Psoas muscle (tissue), 7 donors: ENCODE measurements at regions not wholly inside any gene's neighbourhood (a gene's known extent, or its start where the extent isn't known, plus 50 kb on each side); places are given as distances from the start of the nearest gene placed in this dataset.

Experiments
- ATAC-seq, 4 donors: fragments of 200-7000 bp; cut with Tn5 transposase; one replicate each; pipeline ENCODE4 v1.9.1; 2020; ENCODE audit warnings: moderate library complexity in 3 of 4, mild to moderate bottlenecking in 2 of 4
- DNase-seq, 2 donors: peaks; one replicate each; pipeline ENCODE4 v3.0.0-alpha.2; 2020
- H3K27ac ChIP-seq: fragments of 200-600 bp; one replicate; pipeline ENCODE4 v1.8.0; 2022
- H3K27me3 ChIP-seq, 3 donors: fragments of 200-600 bp in 1 of 3; one replicate each; pipeline versions ENCODE4 v1.6.1 to v1.8.0; 2013 to 2022; ENCODE audit warnings: low read length in 2 of 3, mild to moderate bottlenecking in 2 of 3, moderate library complexity in 1 of 3; ENCODE audit not compliant: insufficient read depth in 3 of 3
- H3K36me3 ChIP-seq, 2 donors: fragments of 200-600 bp in 1 of 2; one replicate each; pipeline versions ENCODE4 v1.6.1 to v1.8.0; 2013 to 2022; ENCODE audit warnings: low read depth in 1 of 2, mild to moderate bottlenecking in 1 of 2, moderate library complexity in 1 of 2; ENCODE audit not compliant: insufficient read depth in 1 of 2
- H3K4me1 ChIP-seq: fragments of 200-600 bp; one replicate; pipeline ENCODE4 v1.8.0; 2022
- H3K4me3 ChIP-seq: fragments of 200-600 bp; one replicate; pipeline ENCODE4 v1.8.0; 2022; ENCODE audit warnings: mild to moderate bottlenecking
- H3K9me3 ChIP-seq: fragments of 200-600 bp; one replicate; pipeline ENCODE4 v1.8.0; 2022
- WGBS, 3 donors: extraction: QIAGEN DNeasy Blood & Tissue Kit; methylation state at CpG; one replicate each; pipeline versions ENCODE4 v1.1.6 to v1.1.7; 2013; 5-methylcytosine and 5-hydroxymethylcytosine counted together
- intact Hi-C, 2 donors: fragments of 100-400 bp; cut with DNase I; formaldehyde crosslinking; loops; one replicate each; pipeline versions ENCODE4 v1.11.0 to v1.14.2; 2022
- TF ChIP-seq, protein P1 (sequence below): fragments of 200-600 bp; IDR thresholded peaks from one replicate; pipeline ENCODE4 v1.8.0; 2022; ENCODE audit warnings: antibody characterized with exemption
- donor health status: healthy with polysubstance abuse.
- donor health status: DM: no; HTN: no; CAD: no; lungs with moderate emphysema.
- donor health status: Bipolar disorder and iron deficiency.
- donor health status: healthy.
- donor health status: DM: yes; HTN: yes; CAD: no.
- donor health status: DM: no; HTN: no; CAD: no.
- donor health status: DM: yes; HTN: yes; CAD: no.

DNA sequence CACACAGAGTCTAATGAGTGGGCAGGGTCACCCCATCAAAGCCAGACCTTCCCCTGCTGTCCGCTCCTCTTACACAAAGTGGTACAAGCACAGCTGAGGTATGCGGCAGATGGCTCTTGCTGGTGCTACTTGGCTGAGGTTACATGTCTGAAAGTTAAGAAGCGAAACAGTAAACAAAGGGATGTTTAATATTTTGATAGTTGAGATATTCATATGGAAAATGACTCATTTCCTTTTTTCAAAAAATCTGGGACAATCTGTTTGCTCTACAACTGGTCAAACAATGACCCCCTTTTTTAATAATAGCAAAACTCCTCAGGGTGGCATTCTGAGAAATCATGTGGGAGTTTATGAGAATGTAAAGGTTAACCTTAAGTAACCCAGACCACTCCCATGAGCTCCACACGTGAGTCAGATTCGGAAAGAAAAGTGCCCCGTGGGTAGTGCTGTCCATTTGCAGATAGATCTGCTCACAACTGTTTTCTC is 245.3 kb downstream of the TBXT start:
- WGBS, 3 donors, result 54 to 59% (median 56%) methylated on average over 6 of the region's 6 CpGs
- no peaks in the 10 kb centered on the region for H3K36me3 ChIP-seq
- TF ChIP-seq, protein P1, sequence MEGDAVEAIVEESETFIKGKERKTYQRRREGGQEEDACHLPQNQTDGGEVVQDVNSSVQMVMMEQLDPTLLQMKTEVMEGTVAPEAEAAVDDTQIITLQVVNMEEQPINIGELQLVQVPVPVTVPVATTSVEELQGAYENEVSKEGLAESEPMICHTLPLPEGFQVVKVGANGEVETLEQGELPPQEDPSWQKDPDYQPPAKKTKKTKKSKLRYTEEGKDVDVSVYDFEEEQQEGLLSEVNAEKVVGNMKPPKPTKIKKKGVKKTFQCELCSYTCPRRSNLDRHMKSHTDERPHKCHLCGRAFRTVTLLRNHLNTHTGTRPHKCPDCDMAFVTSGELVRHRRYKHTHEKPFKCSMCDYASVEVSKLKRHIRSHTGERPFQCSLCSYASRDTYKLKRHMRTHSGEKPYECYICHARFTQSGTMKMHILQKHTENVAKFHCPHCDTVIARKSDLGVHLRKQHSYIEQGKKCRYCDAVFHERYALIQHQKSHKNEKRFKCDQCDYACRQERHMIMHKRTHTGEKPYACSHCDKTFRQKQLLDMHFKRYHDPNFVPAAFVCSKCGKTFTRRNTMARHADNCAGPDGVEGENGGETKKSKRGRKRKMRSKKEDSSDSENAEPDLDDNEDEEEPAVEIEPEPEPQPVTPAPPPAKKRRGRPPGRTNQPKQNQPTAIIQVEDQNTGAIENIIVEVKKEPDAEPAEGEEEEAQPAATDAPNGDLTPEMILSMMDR, result no peak
- H3K9me3 ChIP-seq, result no peaks in the 10 kb centered on the region
- intact Hi-C loops, result no loop called here
- no peak overlapping the region for H3K4me3 ChIP-seq
- H3K27me3 ChIP-seq, result no peaks in the 10 kb centered on the region
- H3K4me1 ChIP-seq, result no peaks in the 10 kb centered on the region
- ATAC-seq, result no peak
- H3K27ac ChIP-seq, result no peak overlapping the region
- DNase-seq, result no peak

DNA sequence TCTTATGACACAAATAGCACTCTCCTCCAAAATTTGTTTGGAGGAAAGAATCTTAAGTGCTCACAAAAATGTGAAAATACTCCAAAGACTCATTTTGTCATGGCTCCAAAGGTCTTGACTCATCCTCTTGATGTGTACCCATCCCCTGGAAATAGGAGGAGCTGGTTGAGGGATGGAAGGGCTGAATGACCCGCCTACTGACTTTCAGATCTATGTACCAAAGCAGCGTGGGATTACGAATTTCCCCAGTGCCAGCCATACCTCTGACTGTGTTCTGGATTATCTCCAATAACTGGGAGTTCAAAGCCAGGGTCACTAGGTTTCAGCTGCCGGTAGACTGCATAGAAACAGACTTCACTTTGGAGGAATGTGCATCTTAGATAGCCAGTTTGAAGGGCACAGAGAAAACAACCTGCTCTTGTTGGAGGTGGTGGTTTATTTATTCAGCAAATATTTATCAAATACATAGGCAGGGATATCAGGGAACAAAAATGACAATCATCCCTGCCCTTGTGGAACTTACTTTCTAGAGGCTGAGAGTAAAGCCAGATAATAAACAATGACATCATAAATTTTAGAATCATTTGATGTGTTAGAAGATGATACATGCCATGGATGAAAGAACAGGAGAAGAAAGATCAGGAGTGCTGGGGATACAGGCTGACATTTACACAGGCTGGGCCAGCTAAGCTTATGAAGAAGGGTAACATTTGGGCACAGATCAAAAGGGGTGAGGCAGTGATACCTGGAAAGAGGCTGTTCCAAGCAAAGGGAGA is 246.6 kb downstream of the TBXT start:
- no peaks in the 10 kb centered on the region for H3K36me3 ChIP-seq
- DNase-seq (no peak), ATAC-seq (no peak)
- no peak overlapping the region for H3K27ac ChIP-seq
- H3K4me3 ChIP-seq, result no peak overlapping the region
- no peaks in the 10 kb centered on the region for H3K9me3 ChIP-seq
- no peaks in the 10 kb centered on the region for H3K4me1 ChIP-seq
- TF ChIP-seq, protein P1, result no peak
- H3K27me3 ChIP-seq, result no peaks in the 10 kb centered on the region
- WGBS, 3 donors, result 75 to 83% (median 77%) methylated on average over 4 of the region's 4 CpGs
- intact Hi-C loops, result no loop called here

DNA sequence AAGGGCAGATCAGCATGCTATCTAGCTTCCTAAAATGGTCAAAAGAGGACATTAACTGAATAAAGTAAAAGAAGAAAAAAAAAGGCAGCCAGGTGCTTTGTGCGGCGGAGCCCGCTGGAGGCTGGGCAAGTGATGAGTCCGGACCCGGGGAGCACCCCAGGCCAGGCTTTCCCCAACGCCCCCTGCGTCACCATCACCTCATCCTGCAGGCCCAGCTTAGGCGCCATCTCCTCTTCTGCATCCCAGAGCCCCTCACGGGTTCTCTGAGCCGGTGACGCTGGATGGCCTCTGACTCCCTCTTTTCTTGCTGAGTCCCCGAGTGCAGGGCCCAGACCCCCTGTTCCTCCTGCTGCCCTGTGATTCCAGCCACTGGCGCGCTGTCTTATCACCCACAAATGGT is 250.1 kb downstream of the TBXT start:
- 92 to 94% (median 94%) methylated on average over 14 of the region's 14 CpGs for WGBS, 3 donors
- ATAC-seq (no peak), DNase-seq (no peak)
- Histone ChIP-seq H3K27me3 (no peaks in the 10 kb centered on the region), H3K4me1 (no peaks in the 10 kb centered on the region), H3K9me3 (no peaks in the 10 kb centered on the region), H3K4me3 (no peak overlapping the region), H3K27ac (no peak overlapping the region), H3K36me3 (no peaks in the 10 kb centered on the region)
- intact Hi-C loops, result no loop called here
- TF ChIP-seq, protein P1, result no peak

DNA sequence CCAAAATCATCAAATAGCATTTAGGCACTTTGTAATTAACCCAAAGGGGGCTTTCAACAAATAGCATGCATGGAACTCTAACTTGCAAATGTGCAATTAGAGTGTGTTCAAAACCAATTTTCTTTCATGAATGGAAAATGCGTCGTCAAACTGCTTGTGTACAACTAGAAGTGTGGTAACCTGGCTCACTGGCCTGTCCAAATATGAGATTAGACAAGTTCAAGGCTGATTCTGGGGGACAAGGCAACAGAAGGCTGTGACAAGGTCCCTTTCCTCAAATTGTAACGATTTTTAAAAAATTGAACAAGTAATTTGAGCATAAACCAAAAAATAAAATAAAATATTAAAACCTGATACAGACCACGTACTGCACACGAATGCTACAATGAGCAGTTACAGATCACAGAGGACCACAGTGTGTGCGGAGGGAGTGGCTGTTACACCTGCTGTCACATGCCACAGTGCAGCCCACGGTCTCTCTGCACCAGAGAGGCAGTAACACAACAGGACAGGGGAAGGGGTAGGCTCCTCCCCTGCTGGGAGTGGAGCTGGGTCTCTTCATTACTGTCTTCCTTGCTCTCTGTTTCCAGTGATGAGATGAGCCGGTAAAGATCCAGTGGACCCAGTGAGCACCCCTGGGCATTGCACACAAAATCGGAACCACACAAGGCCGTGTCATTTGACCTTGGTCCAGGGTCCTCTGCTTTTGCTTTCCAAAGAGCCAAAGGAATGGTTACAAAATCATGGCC is 252.2 kb upstream of the PDE10A start:
- Histone ChIP-seq H3K9me3 (no peaks in the 10 kb centered on the region), H3K4me3 (no peak overlapping the region), H3K4me1 (no peaks in the 10 kb centered on the region), H3K27ac (no peak overlapping the region), H3K27me3 (no peaks in the 10 kb centered on the region), H3K36me3 (no peaks in the 10 kb centered on the region)
- intact Hi-C loops, result no loop called here
- DNase-seq, result no peak
- ATAC-seq, result no peak
- TF ChIP-seq, protein P1, result no peak
- WGBS, 3 donors, result 77 to 89% (median 83%) methylated on average over 10 of the region's 10 CpGs
